ENCODE measurements at regions not wholly inside any gene's neighbourhood (a gene's known extent, or its start where the extent isn't known, plus 50 kb on each side); places are given as distances from the start of the nearest gene placed in this dataset.

DNA sequence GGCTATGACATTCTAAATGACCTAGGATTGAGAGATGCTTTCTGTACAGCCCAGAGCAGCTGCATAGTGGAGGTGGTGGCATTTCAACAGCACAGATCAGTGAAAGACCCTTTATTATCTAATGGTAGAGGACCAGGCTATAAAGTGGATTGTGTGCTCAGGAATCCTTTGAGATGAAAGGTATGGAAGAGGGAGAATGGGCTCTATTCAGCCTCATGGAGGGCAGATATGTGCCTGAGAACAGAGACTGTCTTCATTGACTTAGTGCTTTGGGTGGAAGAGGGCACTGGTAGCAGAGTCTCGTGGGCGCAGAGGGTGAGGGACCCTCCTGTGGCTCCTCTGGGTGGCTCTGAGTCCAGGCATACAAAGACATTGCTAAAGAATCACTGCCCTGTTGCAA is 130.0 kb upstream of the SLC24A5 start (continued):
- TF ChIP-seq, protein P1, sequence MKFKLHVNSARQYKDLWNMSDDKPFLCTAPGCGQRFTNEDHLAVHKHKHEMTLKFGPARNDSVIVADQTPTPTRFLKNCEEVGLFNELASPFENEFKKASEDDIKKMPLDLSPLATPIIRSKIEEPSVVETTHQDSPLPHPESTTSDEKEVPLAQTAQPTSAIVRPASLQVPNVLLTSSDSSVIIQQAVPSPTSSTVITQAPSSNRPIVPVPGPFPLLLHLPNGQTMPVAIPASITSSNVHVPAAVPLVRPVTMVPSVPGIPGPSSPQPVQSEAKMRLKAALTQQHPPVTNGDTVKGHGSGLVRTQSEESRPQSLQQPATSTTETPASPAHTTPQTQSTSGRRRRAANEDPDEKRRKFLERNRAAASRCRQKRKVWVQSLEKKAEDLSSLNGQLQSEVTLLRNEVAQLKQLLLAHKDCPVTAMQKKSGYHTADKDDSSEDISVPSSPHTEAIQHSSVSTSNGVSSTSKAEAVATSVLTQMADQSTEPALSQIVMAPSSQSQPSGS (IDR thresholded peaks at IDR 0.05; ENCODE audit: low read length) = no peak
- TF ChIP-seq TEAD4 (IDR thresholded peaks at IDR 0.05; ENCODE audit: low read depth, low read length) = no peak
